ENCODE measurements at regions not wholly inside any gene's neighbourhood (a gene's known extent, or its start where the extent isn't known, plus 50 kb on each side); places are given as distances from the start of the nearest gene placed in this dataset.

GRCh38 chr2:6496376-6496775, 369.3 kb downstream of the CMPK2 start (continued):
- TF ChIP-seq CHD7 (IDR thresholded peaks at IDR 0.05; ENCODE audit: insufficient replicate concordance, low read length) (no peak), CHD1 (IDR thresholded peaks at IDR 0.05; ENCODE audit: low read depth, low read length) (no peak), USF2 (IDR thresholded peaks at IDR 0.05; ENCODE audit: low read length) (no peak), TAF1 (IDR thresholded peaks at IDR 0.05; ENCODE audit: low read depth, low read length) (no peak), NRF1 (IDR thresholded peaks at IDR 0.05; ENCODE audit: low read depth, low read length) (no peak), BRCA1 (IDR thresholded peaks at IDR 0.05; ENCODE audit: low read depth, low read length) (no peak), CREB1 (IDR thresholded peaks at IDR 0.05) (no peak)

Data from H1 (cell line).